ENCODE measurements at regions not wholly inside any gene's neighbourhood (a gene's known extent, or its start where the extent isn't known, plus 50 kb on each side); places are given as distances from the start of the nearest gene placed in this dataset.

DNA sequence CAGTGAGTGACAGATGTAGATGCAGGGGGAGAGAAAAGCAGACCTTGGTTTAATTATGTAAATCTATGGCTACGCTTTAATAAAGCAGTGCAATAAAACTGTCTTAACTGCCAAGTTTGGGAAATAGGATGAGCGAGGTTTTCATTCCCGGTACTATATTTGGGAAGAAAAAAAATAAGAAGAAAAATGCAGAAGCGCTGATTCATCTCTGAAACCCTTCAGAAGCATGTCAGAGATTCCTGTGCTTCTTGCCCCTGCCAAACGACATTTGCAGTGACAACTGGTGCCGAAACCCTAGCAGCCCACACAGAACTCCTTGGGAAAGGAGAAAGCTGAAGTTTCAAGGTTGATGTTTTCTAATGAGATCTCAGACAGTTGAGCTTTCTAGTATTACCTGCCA, 380.7 kb downstream of the REEP3 start:
- no peak overlapping the region for H3K4ac ChIP-seq (ENCODE audit: low read length)
- H2BK120ac ChIP-seq (ENCODE audit: low read depth, low read length), result no peak overlapping the region
- no peaks in the 10 kb centered on the region for H3K9me3 ChIP-seq (replicated peaks in 1 of 2; ENCODE audit: control insufficient read depth in 2 of 2, insufficient read depth in 1 of 2, low read depth in 1 of 2, low read length in 2 of 2)
- no CpG with 5 or more reads among the region's 6 CpGs for WGBS, 2 donors (ENCODE audit: extremely low coverage in 2 of 2, insufficient read length in 2 of 2, insufficient replicate concordance in 1 of 2)
- H3K36me3 ChIP-seq (replicated peaks in 1 of 2; ENCODE audit: control insufficient read depth in 2 of 2, insufficient read depth in 2 of 2, low read length in 2 of 2), result no peaks in the 10 kb centered on the region
- no peaks in the 10 kb centered on the region for H3K4me1 ChIP-seq (ENCODE audit: control insufficient read depth in 2 of 2, insufficient read depth in 1 of 2, low read depth in 1 of 2, low read length in 2 of 2)
- no peak for DNase-seq (ENCODE audit: low spot score)
- H3K9ac ChIP-seq (ENCODE audit: low read depth, low read length, poor library complexity), result no peak overlapping the region
- H2BK15ac ChIP-seq (ENCODE audit: low read length), result no peak overlapping the region
- H3K18ac ChIP-seq (ENCODE audit: low read length), result no peak overlapping the region
- H4K91ac ChIP-seq (ENCODE audit: low read depth, low read length, poor library complexity), result no peak overlapping the region
- H2AK5ac ChIP-seq (ENCODE audit: low read depth, low read length), result no peak overlapping the region
- no peaks in the 10 kb centered on the region for H3K27me3 ChIP-seq (ENCODE audit: control insufficient read depth in 3 of 3, insufficient read depth in 3 of 3, low read depth in 1 of 3, low read length in 3 of 3)
- H3K27ac ChIP-seq (replicated peaks; ENCODE audit: low read length), result no peak overlapping the region
- H2BK5ac ChIP-seq (ENCODE audit: low read length), result no peak overlapping the region
- H3K23ac ChIP-seq (ENCODE audit: low read depth, low read length, poor library complexity), result no peak overlapping the region
- H3K14ac ChIP-seq (ENCODE audit: low read length), result no peak overlapping the region
- H2BK12ac ChIP-seq (ENCODE audit: low read length), result no peak overlapping the region
- H3K4me3 ChIP-seq (ENCODE audit: low read length in 2 of 2), result no peak overlapping the region
- no peak overlapping the region for H3K4me2 ChIP-seq (ENCODE audit: insufficient read depth, low read length, poor library complexity, severe bottlenecking)
- H3K79me1 ChIP-seq (ENCODE audit: low read depth, low read length), result no peaks in the 10 kb centered on the region
- no peak overlapping the region for H4K8ac ChIP-seq (ENCODE audit: low read depth, low read length)
- no peak overlapping the region for H2AFZ ChIP-seq (ENCODE audit: low read length)

DNA sequence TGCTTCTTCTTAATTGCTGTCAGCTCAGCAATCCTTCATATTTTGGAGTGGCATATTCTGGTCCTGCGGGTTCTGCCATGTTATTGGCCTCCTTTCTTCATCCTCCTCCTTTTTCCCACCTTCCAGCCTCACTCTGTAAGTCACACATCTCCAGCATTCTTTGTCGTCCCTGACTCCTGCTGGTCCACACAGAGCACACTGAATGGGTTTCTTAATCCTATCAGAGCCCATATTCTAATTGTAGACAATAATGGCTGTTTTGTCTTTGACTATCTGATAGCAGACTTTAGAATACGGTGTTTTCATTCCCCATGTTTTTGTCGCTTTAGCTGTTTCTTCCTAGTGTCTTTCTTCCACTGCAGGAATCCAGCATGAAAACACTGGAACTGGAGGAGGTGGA, 389.6 kb downstream of the REEP3 start:
- no peak overlapping the region for H3K4ac ChIP-seq (ENCODE audit: low read length)
- peak; percentile 66 for DNase-seq (ENCODE audit: low spot score)
- H2AK5ac ChIP-seq (ENCODE audit: low read depth, low read length), result no peak overlapping the region

DNA sequence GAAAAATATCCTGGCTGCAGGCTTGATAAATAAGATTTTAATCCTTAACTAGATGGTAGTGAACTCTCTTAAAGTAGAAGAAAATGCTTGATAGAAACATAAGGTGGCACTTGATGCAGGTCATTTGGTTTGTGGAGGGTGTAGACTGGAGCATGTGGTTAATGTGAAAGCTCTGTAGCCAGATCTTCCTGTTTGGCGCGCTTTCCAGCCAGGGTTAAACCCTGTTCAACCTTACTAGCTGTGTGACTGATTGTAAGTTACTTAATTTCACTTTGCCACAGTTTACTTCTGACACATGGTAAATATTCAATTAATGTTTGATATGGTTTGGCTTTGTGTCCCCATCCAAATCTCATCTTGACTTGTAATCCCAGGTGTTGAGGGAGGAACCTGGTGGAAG, 394.0 kb downstream of the REEP3 start:
- Histone ChIP-seq H3K4me3 (ENCODE audit: low read length in 2 of 2) (no peak overlapping the region), H3K18ac (ENCODE audit: low read length) (no peak overlapping the region), H2AFZ (ENCODE audit: low read length) (no peak overlapping the region), H3K9me3 (replicated peaks in 1 of 2; ENCODE audit: control insufficient read depth in 2 of 2, insufficient read depth in 1 of 2, low read depth in 1 of 2, low read length in 2 of 2) (peaks cover 0 to 5% of the 10 kb centered on the region in 2 donors), H2BK5ac (ENCODE audit: low read length) (no peak overlapping the region), H4K8ac (ENCODE audit: low read depth, low read length) (no peak overlapping the region), H3K79me1 (ENCODE audit: low read depth, low read length) (no peaks in the 10 kb centered on the region), H3K27ac (replicated peaks; ENCODE audit: low read length) (no peak overlapping the region), H2BK15ac (ENCODE audit: low read length) (no peak overlapping the region), H3K14ac (ENCODE audit: low read length) (no peak overlapping the region), H3K4ac (ENCODE audit: low read length) (no peak overlapping the region), H3K27me3 (ENCODE audit: control insufficient read depth in 3 of 3, insufficient read depth in 3 of 3, low read depth in 1 of 3, low read length in 3 of 3) (no peaks in the 10 kb centered on the region), H4K91ac (ENCODE audit: low read depth, low read length, poor library complexity) (no peak overlapping the region), H2AK5ac (ENCODE audit: low read depth, low read length) (no peak overlapping the region), H2BK120ac (ENCODE audit: low read depth, low read length) (no peak overlapping the region), H3K23ac (ENCODE audit: low read depth, low read length, poor library complexity) (no peak overlapping the region), H3K4me1 (ENCODE audit: control insufficient read depth in 2 of 2, insufficient read depth in 1 of 2, low read depth in 1 of 2, low read length in 2 of 2) (peaks cover 0 to 5% of the 10 kb centered on the region in 2 donors), H3K36me3 (replicated peaks in 1 of 2; ENCODE audit: control insufficient read depth in 2 of 2, insufficient read depth in 2 of 2, low read length in 2 of 2) (no peaks in the 10 kb centered on the region), H3K9ac (ENCODE audit: low read depth, low read length, poor library complexity) (no peak overlapping the region), H2BK12ac (ENCODE audit: low read length) (no peak overlapping the region), H3K4me2 (ENCODE audit: insufficient read depth, low read length, poor library complexity, severe bottlenecking) (no peak overlapping the region)
- WGBS, 2 donors (ENCODE audit: extremely low coverage in 2 of 2, insufficient read length in 2 of 2, insufficient replicate concordance in 1 of 2), result no CpG with 5 or more reads among the region's 2 CpGs
- DNase-seq (ENCODE audit: low spot score), result no peak

More for the DNA sequence above, 389.6 kb downstream of the REEP3 start:
- Histone ChIP-seq H3K36me3 (replicated peaks in 1 of 2; ENCODE audit: control insufficient read depth in 2 of 2, insufficient read depth in 2 of 2, low read length in 2 of 2) (no peaks in the 10 kb centered on the region), H3K4me2 (ENCODE audit: insufficient read depth, low read length, poor library complexity, severe bottlenecking) (no peak overlapping the region), H3K9me3 (replicated peaks in 1 of 2; ENCODE audit: control insufficient read depth in 2 of 2, insufficient read depth in 1 of 2, low read depth in 1 of 2, low read length in 2 of 2) (peaks cover 0 to 5% of the 10 kb centered on the region in 2 donors), H2BK12ac (ENCODE audit: low read length) (no peak overlapping the region), H4K91ac (ENCODE audit: low read depth, low read length, poor library complexity) (no peak overlapping the region), H3K18ac (ENCODE audit: low read length) (no peak overlapping the region), H2BK5ac (ENCODE audit: low read length) (no peak overlapping the region), H2BK120ac (ENCODE audit: low read depth, low read length) (no peak overlapping the region), H3K27me3 (ENCODE audit: control insufficient read depth in 3 of 3, insufficient read depth in 3 of 3, low read depth in 1 of 3, low read length in 3 of 3) (no peaks in the 10 kb centered on the region), H3K4me3 (ENCODE audit: low read length in 2 of 2) (no peak overlapping the region), H3K4me1 (ENCODE audit: control insufficient read depth in 2 of 2, insufficient read depth in 1 of 2, low read depth in 1 of 2, low read length in 2 of 2) (peaks cover 0 to 9% of the 10 kb centered on the region in 2 donors), H3K9ac (ENCODE audit: low read depth, low read length, poor library complexity) (no peak overlapping the region), H3K14ac (ENCODE audit: low read length) (no peak overlapping the region), H4K8ac (ENCODE audit: low read depth, low read length) (no peak overlapping the region), H3K23ac (ENCODE audit: low read depth, low read length, poor library complexity) (no peak overlapping the region), H2BK15ac (ENCODE audit: low read length) (no peak overlapping the region), H3K27ac (replicated peaks; ENCODE audit: low read length) (no peak overlapping the region), H3K79me1 (ENCODE audit: low read depth, low read length) (no peaks in the 10 kb centered on the region), H2AFZ (ENCODE audit: low read length) (no peak overlapping the region)
- no CpG with 5 or more reads among the region's 4 CpGs for WGBS, 2 donors (ENCODE audit: extremely low coverage in 2 of 2, insufficient read length in 2 of 2, insufficient replicate concordance in 1 of 2)

DNA sequence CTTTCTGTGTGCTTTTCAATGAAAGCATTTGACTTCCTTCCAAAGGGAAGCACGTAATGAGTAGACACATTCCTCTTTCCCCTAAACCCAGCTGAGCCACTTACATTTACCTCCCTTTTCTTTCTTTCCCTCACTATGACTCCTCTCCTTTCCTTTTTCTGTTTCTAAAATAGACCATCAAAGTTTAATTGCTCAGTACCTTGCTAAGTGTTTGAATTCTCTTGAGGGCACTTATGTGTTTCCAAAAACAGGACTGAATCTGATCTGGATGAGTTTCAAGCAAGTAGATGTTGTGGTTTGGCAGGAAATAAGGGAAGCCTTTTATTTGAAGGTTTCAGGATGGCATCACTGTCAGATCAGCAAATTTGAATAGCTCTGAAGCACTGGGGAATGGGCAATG, 396.2 kb downstream of the REEP3 start:
- H3K4me3 ChIP-seq (ENCODE audit: low read length in 2 of 2), result no peak overlapping the region
- no peak overlapping the region for H2BK120ac ChIP-seq (ENCODE audit: low read depth, low read length)
- H3K4ac ChIP-seq (ENCODE audit: low read length), result no peak overlapping the region
- H3K27me3 ChIP-seq (ENCODE audit: control insufficient read depth in 3 of 3, insufficient read depth in 3 of 3, low read depth in 1 of 3, low read length in 3 of 3), result no peaks in the 10 kb centered on the region
- no peaks in the 10 kb centered on the region for H3K79me1 ChIP-seq (ENCODE audit: low read depth, low read length)
- no peak overlapping the region for H2AK5ac ChIP-seq (ENCODE audit: low read depth, low read length)
- H4K8ac ChIP-seq (ENCODE audit: low read depth, low read length), result no peak overlapping the region
- no peak overlapping the region for H3K23ac ChIP-seq (ENCODE audit: low read depth, low read length, poor library complexity)
- no peak overlapping the region for H3K27ac ChIP-seq (replicated peaks; ENCODE audit: low read length)
- H3K9ac ChIP-seq (ENCODE audit: low read depth, low read length, poor library complexity), result no peak overlapping the region
- H3K9me3 ChIP-seq (replicated peaks in 1 of 2; ENCODE audit: control insufficient read depth in 2 of 2, insufficient read depth in 1 of 2, low read depth in 1 of 2, low read length in 2 of 2), result peaks cover 0 to 2% of the 10 kb centered on the region in 2 donors
- H3K4me1 ChIP-seq (ENCODE audit: control insufficient read depth in 2 of 2, insufficient read depth in 1 of 2, low read depth in 1 of 2, low read length in 2 of 2), result peaks cover 0 to 4% of the 10 kb centered on the region in 2 donors
- H3K14ac ChIP-seq (ENCODE audit: low read length), result no peak overlapping the region
- no peak overlapping the region for H2BK15ac ChIP-seq (ENCODE audit: low read length)
- H2BK5ac ChIP-seq (ENCODE audit: low read length), result no peak overlapping the region
- H3K18ac ChIP-seq (ENCODE audit: low read length), result no peak overlapping the region
- whole genome bisulfite sequencing, 2 donors (ENCODE audit: extremely low coverage in 2 of 2, insufficient read length in 2 of 2, insufficient replicate concordance in 1 of 2), result no CpG with 5 or more reads among the region's 1 CpG
- H4K91ac ChIP-seq (ENCODE audit: low read depth, low read length, poor library complexity), result no peak overlapping the region
- DNase-seq (ENCODE audit: low spot score), result no peak
- H2BK12ac ChIP-seq (ENCODE audit: low read length), result no peak overlapping the region
- no peaks in the 10 kb centered on the region for H3K36me3 ChIP-seq (replicated peaks in 1 of 2; ENCODE audit: control insufficient read depth in 2 of 2, insufficient read depth in 2 of 2, low read length in 2 of 2)
- no peak overlapping the region for H3K4me2 ChIP-seq (ENCODE audit: insufficient read depth, low read length, poor library complexity, severe bottlenecking)
- no peak overlapping the region for H2AFZ ChIP-seq (ENCODE audit: low read length)

Measured in neuronal stem cell (in vitro differentiated cells).